IMR-90 (cell line): ENCODE measurements at regions not wholly inside any gene's neighbourhood (a gene's known extent, or its start where the extent isn't known, plus 50 kb on each side); places are given as distances from the start of the nearest gene placed in this dataset.
"Not testable (repeated sequence)": the region's sequence is repeated elsewhere in the genome, so short reads cannot be mapped to it uniquely, and the experiment has no call there.

Experiments
- CEBPB ChIP-seq: IDR thresholded peaks from 2 replicates; pipeline ENCODE4 v1.6.1; 2012; ENCODE audit warnings: low read depth, low read length, improper control_type of control experiment
- CHD1 ChIP-seq: IDR thresholded peaks from 2 replicates; pipeline ENCODE4 v1.6.1; 2012; ENCODE audit warnings: low read depth, low read length, improper control_type of control experiment
- CTCF ChIP-seq: conservative IDR thresholded peaks from 2 replicates; pipeline ENCODE4 v1.5.1; 2012; ENCODE audit warnings: mild to moderate bottlenecking, low read depth, low read length, improper control_type of control experiment
- ELK1 ChIP-seq: fragments of 150-350 bp; IDR thresholded peaks from 2 replicates; pipeline ENCODE4 v1.6.1; 2016; ENCODE audit warnings: low read depth, mild to moderate bottlenecking, low read length, moderate library complexity, borderline replicate concordance
- MAFK ChIP-seq: IDR thresholded peaks from 2 replicates; pipeline ENCODE4 v1.6.1; 2012; ENCODE audit warnings: low read depth, low read length, improper control_type of control experiment
- MAZ ChIP-seq: IDR thresholded peaks from 2 replicates; pipeline ENCODE4 v1.6.1; 2012; ENCODE audit warnings: low read depth, mild to moderate bottlenecking, low read length, improper control_type of control experiment, moderate library complexity, borderline replicate concordance
- MXI1 ChIP-seq: IDR thresholded peaks from 2 replicates; pipeline ENCODE4 v1.6.1; 2012; ENCODE audit warnings: low read depth, mild to moderate bottlenecking, low read length, moderate library complexity, borderline replicate concordance
- POLR2A ChIP-seq: IDR thresholded peaks from 2 replicates; pipeline ENCODE4 v1.6.1; 2012; ENCODE audit warnings: mild to moderate bottlenecking, low read depth, low read length
- RAD21 ChIP-seq: IDR thresholded peaks from 2 replicates; pipeline ENCODE4 v1.6.1; 2012; ENCODE audit warnings: low read length, improper control_type of control experiment
- RFX5 ChIP-seq: IDR thresholded peaks from 2 replicates; pipeline ENCODE4 v1.8.0; 2012; ENCODE audit warnings: low read depth, mild to moderate bottlenecking, low read length, moderate library complexity

GRCh38 chr17:16882926-16883265, 89.0 kb downstream of the TNFRSF13B start:
- TF ChIP-seq RFX5, CTCF, MAFK, POLR2A, CEBPB, RAD21, MAZ, MXI1, ELK1, CHD1: not testable (repeated sequence)
